ENCODE measurements at regions not wholly inside any gene's neighbourhood (a gene's known extent, or its start where the extent isn't known, plus 50 kb on each side); places are given as distances from the start of the nearest gene placed in this dataset.

- no peaks in the 10 kb centered on the region for H3K4me1 ChIP-seq (replicated peaks in 1 of 4; ENCODE audit: control insufficient read depth in 3 of 4, insufficient read depth in 4 of 4, low read length in 3 of 4)
- H3K23me2 ChIP-seq (ENCODE audit: low read depth, low read length): no peaks in the 10 kb centered on the region
- FAIRE-seq: no peak
- ChIA-PET POLR2A (ENCODE audit: partially characterized antibody) (no interaction called here), CTCF (ENCODE audit: partially characterized antibody) (no interaction called here)
- no peaks in the 10 kb centered on the region for H3K27me3 ChIP-seq (replicated peaks in 1 of 4; ENCODE audit: control insufficient read depth in 3 of 4, extremely low read depth in 1 of 4, insufficient read depth in 3 of 4, low read length in 3 of 4)
- no peak overlapping the region for H2BK5ac ChIP-seq (ENCODE audit: low read depth, low read length)
- H2AK5ac ChIP-seq (ENCODE audit: low read depth, low read length): no peak overlapping the region
- H3K9me3 ChIP-seq (ENCODE audit: insufficient read depth in 2 of 2, low read depth in 1 of 2, low read length in 1 of 2): no peaks in the 10 kb centered on the region
- H3K4me2 ChIP-seq (ENCODE audit: insufficient read depth in 1 of 2, low read depth in 2 of 2, low read length in 2 of 2): no peak overlapping the region
- H4K5ac ChIP-seq (ENCODE audit: insufficient read length, low read depth, low read length): no peak overlapping the region
- H3K23ac ChIP-seq (ENCODE audit: insufficient read length): no peak overlapping the region
- no peak overlapping the region for H3K4ac ChIP-seq (replicated peaks; ENCODE audit: insufficient read length, low read depth, low read length)
- H3K4me3 ChIP-seq (ENCODE audit: extremely low read depth in 1 of 4, insufficient read depth in 2 of 4, low read depth in 3 of 4, low read length in 4 of 4): no peak overlapping the region
- H4K91ac ChIP-seq (replicated peaks; ENCODE audit: insufficient read length, low read length): no peak overlapping the region
- no peaks in the 10 kb centered on the region for H4K20me1 ChIP-seq (replicated peaks in 1 of 2; ENCODE audit: control insufficient read depth in 1 of 2, insufficient read depth in 2 of 2, low read length in 2 of 2)
- H3K56ac ChIP-seq (replicated peaks; ENCODE audit: insufficient read length, low read depth, low read length): no peak overlapping the region
- 0 out of 2 replicates have a peak overlapping the region, but pooled peaks have one; percentile 3 for H2AFZ ChIP-seq (ENCODE audit: low read length)
- H2BK15ac ChIP-seq (ENCODE audit: low read length): no peak overlapping the region
- no peaks in the 10 kb centered on the region for H3K79me1 ChIP-seq (ENCODE audit: low read depth, low read length)
- no peaks in the 10 kb centered on the region for H3K79me2 ChIP-seq (ENCODE audit: control insufficient read depth in 1 of 2, insufficient read depth in 2 of 2, low read length in 2 of 2)
- 83% methylated on average over 3 of the region's 3 CpGs; no CpG with 5 or more reads in 1 of the 2 experiments for WGBS, 2 experiments (ENCODE audit: extremely low coverage in 1 of 2, insufficient coverage in 1 of 2, insufficient read length in 1 of 2, insufficient replicate concordance in 2 of 2, low coverage in 1 of 2, low lambda C conversion rate in 2 of 2, missing lambda C conversion rate in 1 of 2)
- no peak overlapping the region for H3K18ac ChIP-seq (ENCODE audit: extremely low read depth, low read length)
- no peak overlapping the region for H2BK20ac ChIP-seq (ENCODE audit: low read length)
- no peak overlapping the region for H3K27ac ChIP-seq (ENCODE audit: low read depth, low read length)
- TF ChIP-seq ZNF274 (IDR thresholded peaks at IDR 0.05; ENCODE audit: borderline replicate concordance, extremely low read depth, low read length) (no peak), TBP (IDR thresholded peaks at IDR 0.05; ENCODE audit: low read depth, low read length) (no peak), JUND (IDR thresholded peaks at IDR 0.05; ENCODE audit: low read length) (no peak), RBBP5 (IDR thresholded peaks at IDR 0.05; ENCODE audit: borderline replicate concordance, low read depth, low read length) (no peak), BCL11A (IDR thresholded peaks at IDR 0.05; ENCODE audit: low read depth in 2 of 2, low read length in 2 of 2) (no peak), EZH2 (IDR thresholded peaks at IDR 0.05; ENCODE audit: low read depth, low read length, severe bottlenecking) (no peak), TEAD4 (IDR thresholded peaks at IDR 0.05; ENCODE audit: low read depth, low read length) (peak; percentile 87), KDM5A (IDR thresholded peaks at IDR 0.05; ENCODE audit: low read length) (no peak), BRCA1 (IDR thresholded peaks at IDR 0.05; ENCODE audit: low read depth, low read length) (no peak)
- no peak overlapping the region for H3K9ac ChIP-seq (replicated peaks in 1 of 4; ENCODE audit: extremely low read depth in 1 of 4, low read depth in 3 of 4, low read length in 3 of 4)
- no peaks in the 10 kb centered on the region for H3K36me3 ChIP-seq (ENCODE audit: control insufficient read depth in 2 of 4, insufficient read depth in 4 of 4, low read length in 3 of 4)
- H4K8ac ChIP-seq (ENCODE audit: extremely low read depth, insufficient read depth, low read length): no peak overlapping the region
- no peak overlapping the region for H2BK120ac ChIP-seq (replicated peaks; ENCODE audit: low read depth, low read length)
- H3K14ac ChIP-seq (ENCODE audit: insufficient read length): no peak overlapping the region
- DNase-seq (ENCODE audit: low read depth in 1 of 2, low spot score in 2 of 2): no peak
- no peak overlapping the region for H2BK12ac ChIP-seq (ENCODE audit: low read depth, low read length)
Observed at GRCh38 chr10:109588259-109588658, 335.1 kb downstream of the XPNPEP1 start.
